Muscle layer of duodenum (tissue), 2 donors: ENCODE measurements at regions not wholly inside any gene's neighbourhood (a gene's known extent, or its start where the extent isn't known, plus 50 kb on each side); places are given as distances from the start of the nearest gene placed in this dataset.

Experiments used
- H3K27ac ChIP-seq: one replicate; pipeline ENCODE4 v1.7.0; 2013; ENCODE audit warnings: mild to moderate bottlenecking, low read length
- H3K27me3 ChIP-seq: one replicate; pipeline ENCODE4 v1.7.0; 2013; ENCODE audit warnings: low read depth, mild to moderate bottlenecking, control low read depth, low read length
- H3K36me3 ChIP-seq, 2 donors: one replicate each; pipeline ENCODE4 v1.7.0; 2013; ENCODE audit warnings: low read length in 2 of 2, control low read depth in 1 of 2, mild to moderate bottlenecking in 1 of 2; ENCODE audit not compliant: insufficient read depth in 2 of 2, control insufficient read depth in 1 of 2
- H3K4me1 ChIP-seq, 2 donors: one replicate each; pipeline ENCODE4 v1.7.0; 2013; ENCODE audit warnings: low read length in 2 of 2, mild to moderate bottlenecking in 2 of 2, control low read depth in 1 of 2, moderate library complexity in 1 of 2; ENCODE audit not compliant: insufficient read depth in 2 of 2, control insufficient read depth in 1 of 2
- H3K4me3 ChIP-seq, 2 donors: one replicate each; pipeline ENCODE4 v1.7.0; 2013; ENCODE audit warnings: low read length in 2 of 2, low read depth in 1 of 2, mild to moderate bottlenecking in 1 of 2
- H3K9me3 ChIP-seq, 2 donors: one replicate each; pipeline ENCODE4 v1.7.0; 2013; ENCODE audit warnings: low read length in 2 of 2, control low read depth in 1 of 2, mild to moderate bottlenecking in 1 of 2; ENCODE audit not compliant: control insufficient read depth in 1 of 2
- donor health status: healthy.

GRCh38 chr7:81648716-81649115 is 121.1 kb downstream of the HGF start:
- Histone ChIP-seq H3K9me3 (no peaks in the 10 kb centered on the region), H3K4me1 (no peaks in the 10 kb centered on the region), H3K36me3 (no peaks in the 10 kb centered on the region), H3K27ac (no peak overlapping the region), H3K4me3 (no peak overlapping the region), H3K27me3 (no peaks in the 10 kb centered on the region)

- no peaks in the 10 kb centered on the region for H3K36me3 ChIP-seq
- no peak overlapping the region for H3K4me3 ChIP-seq
- no peaks in the 10 kb centered on the region for H3K9me3 ChIP-seq
- H3K27me3 ChIP-seq = no peaks in the 10 kb centered on the region
- H3K4me1 ChIP-seq = no peaks in the 10 kb centered on the region
- H3K27ac ChIP-seq = no peak overlapping the region
Observed at GRCh38 chr7:81645435-81645834, 124.4 kb downstream of the HGF start.

DNA sequence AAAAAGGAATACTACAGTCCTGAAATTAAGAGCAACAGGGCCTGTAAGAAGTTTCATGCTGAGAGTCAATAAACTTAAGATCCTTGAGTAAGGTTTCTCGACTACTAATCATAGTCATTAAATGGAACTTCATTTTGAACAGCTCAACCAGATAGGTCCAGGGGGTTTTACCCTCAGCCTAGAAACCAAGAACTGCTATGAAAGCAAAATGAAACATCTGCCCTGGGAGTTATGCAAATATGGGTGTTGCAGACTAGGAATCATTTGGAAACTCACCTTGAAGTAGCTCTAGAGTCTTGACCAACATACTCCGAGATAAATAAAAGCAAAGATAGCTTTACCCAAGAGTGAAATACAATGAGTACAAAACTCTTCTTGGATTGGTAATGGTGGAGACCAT is 128.0 kb downstream of the HGF start:
- Histone ChIP-seq H3K4me3 (no peak overlapping the region), H3K27me3 (no peaks in the 10 kb centered on the region), H3K4me1 (no peaks in the 10 kb centered on the region), H3K9me3 (no peaks in the 10 kb centered on the region), H3K27ac (no peak overlapping the region), H3K36me3 (no peaks in the 10 kb centered on the region)

GRCh38 chr7:81638198-81638597 is 131.6 kb downstream of the HGF start:
- H3K4me3 ChIP-seq = no peak overlapping the region
- H3K27ac ChIP-seq = no peak overlapping the region
- H3K9me3 ChIP-seq = no peaks in the 10 kb centered on the region
- H3K4me1 ChIP-seq = no peaks in the 10 kb centered on the region
- H3K36me3 ChIP-seq = no peaks in the 10 kb centered on the region
- H3K27me3 ChIP-seq = no peaks in the 10 kb centered on the region

- Histone ChIP-seq H3K9me3 (no peaks in the 10 kb centered on the region), H3K4me1 (no peaks in the 10 kb centered on the region), H3K27me3 (no peaks in the 10 kb centered on the region), H3K36me3 (no peaks in the 10 kb centered on the region), H3K27ac (no peak overlapping the region), H3K4me3 (no peak overlapping the region)
Observed at GRCh38 chr7:81637534-81637933, 132.3 kb downstream of the HGF start.

DNA sequence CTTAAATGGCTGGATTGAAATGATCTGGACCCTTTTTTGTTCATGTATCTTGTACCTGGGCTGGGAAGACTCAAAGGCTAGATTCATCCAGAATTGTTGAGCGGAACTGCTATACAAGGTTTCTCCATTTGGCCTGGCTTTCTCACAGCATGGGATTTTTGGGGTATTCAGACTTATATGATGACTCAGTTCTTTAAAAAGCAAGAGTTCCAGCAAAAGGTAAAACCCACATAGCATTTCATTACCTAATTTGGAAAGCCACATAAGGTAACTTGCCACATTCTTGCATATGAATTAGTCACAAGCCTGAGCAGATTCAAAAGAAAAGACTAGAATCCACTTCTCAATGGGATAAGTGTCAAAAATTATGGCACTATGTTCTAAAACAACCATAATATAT is 137.4 kb downstream of the HGF start:
- Histone ChIP-seq H3K4me3 (no peak overlapping the region), H3K4me1 (no peaks in the 10 kb centered on the region), H3K27ac (no peak overlapping the region), H3K27me3 (no peaks in the 10 kb centered on the region), H3K9me3 (no peaks in the 10 kb centered on the region), H3K36me3 (no peaks in the 10 kb centered on the region)

DNA sequence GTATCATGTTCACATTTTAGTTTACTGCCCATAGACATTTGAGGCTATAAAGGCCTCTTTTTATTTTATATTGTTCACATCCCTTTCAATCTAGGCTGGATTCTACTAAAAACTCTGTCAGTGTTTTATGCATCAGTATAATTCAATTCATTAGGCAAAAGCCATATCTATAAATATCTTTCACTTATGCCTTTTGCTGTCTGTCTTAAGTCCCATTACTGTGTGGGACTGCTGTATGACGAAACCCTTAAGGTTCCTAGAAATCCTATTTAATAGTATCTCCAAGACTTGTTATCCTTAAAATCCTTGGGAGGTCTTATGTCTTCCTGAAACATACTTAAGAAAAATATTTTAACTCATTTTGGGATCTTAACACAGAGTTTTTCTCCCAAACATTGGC is 139.2 kb downstream of the HGF start:
- Histone ChIP-seq H3K4me3 (no peak overlapping the region), H3K4me1 (no peaks in the 10 kb centered on the region), H3K27me3 (no peaks in the 10 kb centered on the region), H3K9me3 (no peaks in the 10 kb centered on the region), H3K36me3 (no peaks in the 10 kb centered on the region), H3K27ac (no peak overlapping the region)

DNA sequence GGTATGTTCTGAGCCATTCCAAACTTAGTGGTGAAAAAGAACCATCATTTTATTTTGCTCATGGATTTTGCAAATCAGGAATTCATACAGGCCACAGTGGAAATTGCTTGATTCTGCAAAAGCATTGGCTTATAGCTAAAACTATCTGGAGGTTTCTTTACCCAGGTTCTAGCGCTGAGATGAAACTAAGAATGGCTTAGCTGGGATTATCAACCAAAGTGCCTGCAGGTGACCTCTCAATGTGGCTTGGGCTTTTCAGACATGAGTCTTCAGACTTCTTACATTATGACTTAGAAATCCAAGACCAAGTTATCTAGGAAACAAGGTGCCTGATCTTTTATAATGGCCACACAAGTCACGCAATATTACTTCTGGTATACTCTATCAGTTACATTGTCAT is 140.1 kb downstream of the HGF start:
- no peak overlapping the region for H3K4me3 ChIP-seq
- H3K27ac ChIP-seq = no peak overlapping the region
- no peaks in the 10 kb centered on the region for H3K27me3 ChIP-seq
- no peaks in the 10 kb centered on the region for H3K36me3 ChIP-seq
- H3K4me1 ChIP-seq = no peaks in the 10 kb centered on the region
- H3K9me3 ChIP-seq = no peaks in the 10 kb centered on the region

- Histone ChIP-seq H3K9me3 (no peaks in the 10 kb centered on the region), H3K36me3 (no peaks in the 10 kb centered on the region), H3K4me1 (no peaks in the 10 kb centered on the region), H3K4me3 (no peak overlapping the region), H3K27me3 (no peaks in the 10 kb centered on the region), H3K27ac (no peak overlapping the region)
Observed at GRCh38 chr7:81628951-81629350, 140.9 kb downstream of the HGF start.

- no peaks in the 10 kb centered on the region for H3K36me3 ChIP-seq
- H3K4me3 ChIP-seq = no peak overlapping the region
- no peak overlapping the region for H3K27ac ChIP-seq
- no peaks in the 10 kb centered on the region for H3K4me1 ChIP-seq
- H3K27me3 ChIP-seq = no peaks in the 10 kb centered on the region
- H3K9me3 ChIP-seq = no peaks in the 10 kb centered on the region
Observed at GRCh38 chr7:81627536-81628287, 142.1 kb downstream of the HGF start.

GRCh38 chr7:81626008-81626407 is 143.8 kb downstream of the HGF start:
- no peak overlapping the region for H3K4me3 ChIP-seq
- H3K9me3 ChIP-seq = no peaks in the 10 kb centered on the region
- H3K27me3 ChIP-seq = no peaks in the 10 kb centered on the region
- no peaks in the 10 kb centered on the region for H3K4me1 ChIP-seq
- H3K36me3 ChIP-seq = no peaks in the 10 kb centered on the region
- H3K27ac ChIP-seq = no peak overlapping the region
